AG09319 (cell line): ENCODE measurements at regions not wholly inside any gene's neighbourhood (a gene's known extent, or its start where the extent isn't known, plus 50 kb on each side); places are given as distances from the start of the nearest gene placed in this dataset.

ENCODE experiments used
- DNase-seq: peaks from one replicate; pipeline ENCODE4 v3.0.0-alpha.2; 2010; ENCODE audit warnings: low read depth; ENCODE audit errors: extremely low read depth
- TF ChIP-seq, protein P1 (sequence below): IDR thresholded peaks from 2 replicates; pipeline ENCODE4 v1.5.1; 2011; ENCODE audit warnings: low read depth, mild to moderate bottlenecking, inconsistent platforms, low read length, moderate library complexity

DNA sequence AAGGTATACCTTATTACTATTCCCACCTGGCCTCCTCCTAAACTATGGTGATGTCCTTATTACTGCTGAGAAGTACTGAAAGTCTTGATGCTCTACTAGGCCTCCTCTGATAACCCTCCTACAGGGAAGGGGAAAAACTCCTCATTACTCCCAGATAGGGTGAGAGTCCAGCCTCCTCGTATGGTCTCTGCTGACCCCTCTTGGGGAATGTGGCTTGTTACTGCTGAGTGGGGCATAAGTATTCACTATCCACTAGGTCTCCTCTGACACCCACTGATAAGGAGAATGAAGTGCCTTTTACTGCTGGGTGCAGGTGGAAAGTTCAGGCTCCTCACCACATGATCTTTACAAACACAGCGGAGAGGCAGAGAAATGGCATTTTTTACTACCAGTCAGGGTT is 222.9 kb downstream of the CHRM2 start:
- TF ChIP-seq, protein P1, sequence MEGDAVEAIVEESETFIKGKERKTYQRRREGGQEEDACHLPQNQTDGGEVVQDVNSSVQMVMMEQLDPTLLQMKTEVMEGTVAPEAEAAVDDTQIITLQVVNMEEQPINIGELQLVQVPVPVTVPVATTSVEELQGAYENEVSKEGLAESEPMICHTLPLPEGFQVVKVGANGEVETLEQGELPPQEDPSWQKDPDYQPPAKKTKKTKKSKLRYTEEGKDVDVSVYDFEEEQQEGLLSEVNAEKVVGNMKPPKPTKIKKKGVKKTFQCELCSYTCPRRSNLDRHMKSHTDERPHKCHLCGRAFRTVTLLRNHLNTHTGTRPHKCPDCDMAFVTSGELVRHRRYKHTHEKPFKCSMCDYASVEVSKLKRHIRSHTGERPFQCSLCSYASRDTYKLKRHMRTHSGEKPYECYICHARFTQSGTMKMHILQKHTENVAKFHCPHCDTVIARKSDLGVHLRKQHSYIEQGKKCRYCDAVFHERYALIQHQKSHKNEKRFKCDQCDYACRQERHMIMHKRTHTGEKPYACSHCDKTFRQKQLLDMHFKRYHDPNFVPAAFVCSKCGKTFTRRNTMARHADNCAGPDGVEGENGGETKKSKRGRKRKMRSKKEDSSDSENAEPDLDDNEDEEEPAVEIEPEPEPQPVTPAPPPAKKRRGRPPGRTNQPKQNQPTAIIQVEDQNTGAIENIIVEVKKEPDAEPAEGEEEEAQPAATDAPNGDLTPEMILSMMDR, result peak; percentile 20
- no peak for DNase-seq

DNA sequence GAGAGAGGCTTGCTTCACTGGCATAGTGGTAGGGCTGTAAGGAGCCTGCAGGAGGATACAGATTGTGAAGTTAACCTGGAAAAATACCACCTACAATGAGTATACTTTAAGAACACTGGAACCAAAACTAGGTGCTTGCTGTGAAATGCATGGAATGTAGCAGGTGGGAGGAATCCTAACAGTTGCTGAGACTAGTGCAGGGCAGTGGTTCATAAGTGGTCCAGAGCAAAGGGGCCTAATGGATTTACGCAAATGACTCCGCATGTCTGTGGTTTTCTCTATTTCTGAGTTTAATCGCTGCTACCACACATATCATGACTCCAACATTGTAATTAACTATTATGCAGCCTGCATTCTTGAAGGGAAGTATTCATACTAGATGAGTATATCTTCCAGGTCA is 218.4 kb downstream of the CHRM2 start:
- no peak for DNase-seq
- TF ChIP-seq, protein P1, result no peak

DNA sequence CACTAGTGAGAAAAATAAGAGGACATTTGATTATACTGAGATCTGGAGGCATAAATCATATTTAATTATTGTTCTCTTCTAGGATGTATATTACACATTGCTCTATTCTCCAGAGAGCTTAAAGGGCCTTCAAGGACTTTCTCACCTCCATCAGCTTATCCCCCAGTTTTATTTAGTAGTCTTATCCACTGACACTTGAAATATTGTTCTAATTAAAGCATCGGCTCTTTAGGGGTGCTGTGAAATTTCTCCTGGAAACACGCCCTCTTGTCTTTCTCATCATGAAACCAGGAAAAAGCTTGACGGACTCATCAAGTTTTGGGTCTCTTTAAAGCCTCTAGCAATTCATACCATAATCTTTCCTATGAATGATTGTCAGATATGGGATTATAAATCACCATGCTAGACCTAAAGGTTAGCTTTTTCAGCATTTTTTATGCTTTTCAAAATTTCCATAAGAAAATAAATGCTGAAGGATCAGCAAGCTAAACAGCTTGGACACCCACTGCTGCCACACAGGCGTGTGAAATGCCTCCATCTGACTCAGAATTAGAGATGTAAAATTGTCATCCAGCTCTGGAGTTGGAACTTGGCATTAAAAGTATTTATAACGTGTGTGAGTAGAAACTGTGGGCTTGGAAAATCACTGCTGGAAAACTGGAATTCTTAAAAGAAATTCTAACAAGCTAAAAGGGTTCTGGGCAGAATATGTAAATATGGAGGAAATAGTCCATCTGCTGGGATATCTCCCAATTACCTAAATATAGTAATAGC is 216.3 kb downstream of the CHRM2 start:
- TF ChIP-seq, protein P1, result no peak
- DNase-seq, result no peak

DNA sequence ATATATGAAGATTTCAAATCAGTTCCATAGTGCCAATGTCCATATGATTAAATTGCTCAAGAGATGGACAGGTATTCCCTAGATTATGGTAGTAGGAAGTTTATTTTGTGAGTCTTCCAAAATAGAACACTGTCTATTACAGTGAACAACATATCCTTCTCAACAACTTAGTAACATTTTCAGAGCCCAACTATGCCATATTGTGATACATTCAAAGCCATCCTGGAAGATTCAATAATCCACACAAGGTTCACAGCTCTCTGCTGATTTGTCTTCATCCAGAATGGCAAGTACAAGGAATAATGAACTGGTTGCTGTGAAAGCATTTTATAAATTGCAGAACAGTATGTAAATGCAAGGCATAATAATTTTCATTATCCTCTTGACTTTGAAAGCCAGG is 213.9 kb downstream of the CHRM2 start:
- TF ChIP-seq, protein P1, result no peak
- no peak for DNase-seq

DNA sequence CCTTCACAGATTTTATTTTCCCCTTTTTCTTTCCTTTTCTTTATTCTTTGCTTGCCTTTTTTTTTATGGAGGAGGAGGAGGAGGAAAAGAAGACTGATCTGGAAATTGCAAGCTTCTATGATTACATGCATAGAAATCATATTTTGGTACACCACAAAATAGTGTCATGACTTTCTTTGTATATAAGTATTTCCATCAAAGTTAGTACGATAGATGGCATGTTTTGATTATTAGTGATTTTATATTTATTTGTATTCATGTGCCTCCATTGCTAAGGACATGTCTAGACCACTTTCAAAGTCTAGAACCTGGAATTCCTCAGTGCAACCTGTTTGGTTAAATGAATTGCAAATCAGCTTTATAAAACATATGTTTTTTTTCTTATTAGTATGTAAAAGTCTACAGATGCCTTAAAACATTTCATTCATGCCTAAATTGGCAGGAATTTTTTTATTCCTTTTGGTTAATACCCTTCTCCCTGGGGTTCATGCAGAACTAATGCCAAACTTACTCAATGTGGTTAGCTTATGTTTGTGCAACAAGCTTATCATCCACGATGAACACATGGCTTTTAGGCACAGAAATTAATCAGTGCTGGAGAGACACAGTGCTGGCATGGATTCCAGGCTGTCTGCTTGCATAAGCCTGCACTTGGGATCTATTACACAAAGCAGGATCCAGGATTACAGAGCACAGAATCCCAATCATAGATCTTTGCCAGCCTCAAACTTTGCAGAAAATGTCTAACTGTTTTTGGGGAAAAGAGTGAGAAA is 213.1 kb downstream of the CHRM2 start:
- TF ChIP-seq, protein P1, result no peak
- peak; percentile 97 for DNase-seq

DNA sequence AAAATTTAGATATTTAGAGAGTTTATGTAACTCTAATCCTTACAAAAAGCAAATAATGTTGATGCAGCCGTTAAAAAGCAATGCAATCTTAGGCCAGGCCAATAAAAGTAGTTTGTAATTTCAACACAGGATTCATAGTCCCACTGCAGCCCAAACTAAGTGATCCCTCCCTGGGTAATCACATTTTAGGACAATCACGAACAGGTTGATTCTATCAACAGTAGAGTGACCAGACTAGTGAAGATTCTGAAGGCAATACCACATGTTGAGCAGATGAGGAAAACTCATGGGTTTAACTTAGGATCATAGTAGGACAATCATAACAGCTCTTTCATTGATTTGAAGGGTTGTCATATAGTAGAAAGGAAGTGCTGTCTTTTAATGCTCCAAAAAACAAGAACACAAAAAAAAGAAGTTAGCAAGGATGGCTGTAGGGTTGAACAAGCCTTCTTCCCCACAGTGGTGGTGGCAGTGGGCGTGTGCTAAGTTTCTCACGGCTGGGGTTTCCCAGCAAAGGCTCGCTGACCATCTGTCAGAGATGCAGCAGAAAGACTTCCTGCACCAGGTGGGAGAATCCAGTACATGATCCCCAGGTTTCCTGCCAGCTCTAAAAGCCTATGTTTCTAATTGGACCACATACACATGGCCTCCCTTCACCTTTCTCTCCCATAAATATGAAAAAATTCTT is 212.2 kb downstream of the CHRM2 start:
- DNase-seq, result no peak
- TF ChIP-seq, protein P1, result no peak

DNA sequence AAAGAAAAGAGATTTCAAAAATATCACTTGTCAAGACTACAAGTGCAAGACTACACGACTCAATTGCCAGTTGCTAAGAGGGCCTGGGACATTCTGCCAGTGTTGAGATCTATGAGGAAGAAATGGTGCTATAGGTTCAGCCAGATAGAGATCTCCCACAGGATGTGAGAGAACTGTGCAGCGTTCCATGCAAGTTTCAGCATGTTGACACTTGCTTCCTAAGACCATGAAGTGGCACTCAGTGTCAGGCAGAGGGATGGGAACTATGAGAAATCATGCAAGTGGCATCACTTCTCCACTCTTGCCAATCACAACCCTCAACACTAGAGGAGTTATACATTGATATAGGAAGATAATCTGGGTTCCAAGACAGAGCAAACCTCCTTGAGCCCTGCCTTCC is 210.3 kb downstream of the CHRM2 start:
- TF ChIP-seq, protein P1, result no peak
- DNase-seq, result no peak
